Neural cell (in vitro differentiated cells): ENCODE measurements at regions not wholly inside any gene's neighbourhood (a gene's known extent, or its start where the extent isn't known, plus 50 kb on each side); places are given as distances from the start of the nearest gene placed in this dataset.

Experiments used
- H2AFZ ChIP-seq: fragments of 200-600, 300-800 bp; sonication (generic), shearing (Covaris generic); 2 replicates; pipeline ENCODE4 v1.6.0; 2014; ENCODE audit warnings: low read depth, mild to moderate bottlenecking, antibody characterized with exemption, low read length, moderate library complexity
- H3F3A ChIP-seq: fragments of 200-600 bp; shearing (Covaris generic); 2 replicates; pipeline ENCODE4 v1.6.1; 2016; ENCODE audit warnings: mild to moderate bottlenecking, moderate library complexity, mixed read lengths, antibody characterized with exemption, low read length; ENCODE audit not compliant: insufficient read depth, poor library complexity, severe bottlenecking
- H3K27ac ChIP-seq: fragments of 200-600, 300-800 bp; sonication (generic), shearing (Covaris generic); 2 replicates; pipeline ENCODE4 v1.5.1; 2014; ENCODE audit warnings: mild to moderate bottlenecking, low read length, moderate library complexity
- H3K27me3 ChIP-seq: fragments of 300-800, 200-600 bp; sonication (generic), shearing (Covaris generic); 2 replicates; pipeline ENCODE4 v1.6.0; 2014; ENCODE audit warnings: mild to moderate bottlenecking, low read depth, low read length, moderate library complexity; ENCODE audit not compliant: insufficient read depth
- H3K36me3 ChIP-seq: fragments of 300-800, 200-600 bp; sonication (generic), shearing (Covaris generic); 2 replicates; pipeline ENCODE4 v1.5.1; 2014; ENCODE audit warnings: mild to moderate bottlenecking, antibody characterized with exemption, low read length, moderate library complexity; ENCODE audit not compliant: insufficient read depth
- H3K4me2 ChIP-seq: fragments of 300-800, 200-600 bp; sonication (generic), shearing (Covaris generic); 2 replicates; pipeline ENCODE4 v1.6.0; 2014; ENCODE audit warnings: mild to moderate bottlenecking, low read length
- H3K4me3 ChIP-seq: fragments of 300-800, 200-600 bp; sonication (generic), shearing (Covaris generic); 2 replicates; pipeline ENCODE4 v1.5.1; 2014; ENCODE audit warnings: mild to moderate bottlenecking, low read length, moderate library complexity
- H3K79me2 ChIP-seq: fragments of 200-600 bp; shearing (Covaris generic); replicated peaks from 2 replicates; pipeline ENCODE4 v1.6.0; 2014; ENCODE audit warnings: mild to moderate bottlenecking, low read length, moderate library complexity; ENCODE audit not compliant: insufficient read depth
- H3K9ac ChIP-seq: fragments of 300-800, 200-600 bp; sonication (generic), shearing (Covaris generic); 2 replicates; pipeline ENCODE4 v1.6.1; 2016; ENCODE audit warnings: mild to moderate bottlenecking, low read length, mixed read lengths
- H3K9me2 ChIP-seq: fragments of 200-600 bp; shearing (Covaris generic); 2 replicates; pipeline ENCODE4 v1.6.1; 2016; ENCODE audit warnings: mild to moderate bottlenecking, low read length, mixed read lengths; ENCODE audit not compliant: insufficient read depth
- H3K9me3 ChIP-seq: fragments of 200-600, 300-800 bp; sonication (generic), shearing (Covaris generic); 2 replicates; pipeline ENCODE4 v1.6.1; 2016; ENCODE audit warnings: mild to moderate bottlenecking, mixed run types, low read length, moderate library complexity, mixed read lengths
- H4K20me1 ChIP-seq: fragments of 200-600 bp; shearing (Covaris generic); 2 replicates; pipeline ENCODE4 v1.6.1; 2016; ENCODE audit warnings: mild to moderate bottlenecking, mixed run types; ENCODE audit not compliant: insufficient read depth
- EP300 ChIP-seq: fragments of 450-650 bp; conservative IDR thresholded peaks from 2 replicates; pipeline ENCODE4 v1.6.1; 2014; ENCODE audit warnings: antibody characterized with exemption, mild to moderate bottlenecking, moderate library complexity; ENCODE audit not compliant: poor library complexity, severe bottlenecking
- EZH2 ChIP-seq: fragments of 200-600, 300-800 bp; shearing (Covaris generic), sonication (generic); IDR thresholded peaks from 2 replicates; pipeline ENCODE4 v1.6.1; 2014; ENCODE audit warnings: antibody characterized with exemption, low read length, borderline replicate concordance, mild to moderate bottlenecking; ENCODE audit not compliant: insufficient read depth, poor library complexity, severe bottlenecking
- MXI1 ChIP-seq: fragments of 450-650 bp; conservative IDR thresholded peaks from 2 replicates; pipeline ENCODE4 v1.6.1; 2014; ENCODE audit warnings: antibody characterized with exemption, mild to moderate bottlenecking; ENCODE audit not compliant: poor library complexity, severe bottlenecking
- POLR2AphosphoS5 ChIP-seq: IDR thresholded peaks from 2 replicates; pipeline ENCODE4 v1.6.1; 2012
- RAD21 ChIP-seq: fragments of 450-650 bp; conservative IDR thresholded peaks from 2 replicates; pipeline ENCODE4 v1.6.1; 2014; ENCODE audit warnings: antibody characterized with exemption, mild to moderate bottlenecking, moderate library complexity
- SMC3 ChIP-seq: fragments of 450-650 bp; conservative IDR thresholded peaks from 2 replicates; pipeline ENCODE4 v1.6.1; 2014; ENCODE audit warnings: antibody characterized with exemption, mild to moderate bottlenecking, moderate library complexity; ENCODE audit not compliant: poor library complexity
- TAF1 ChIP-seq: IDR thresholded peaks from 2 replicates; pipeline ENCODE4 v1.6.1; 2012; ENCODE audit warnings: low read depth
- TF ChIP-seq, protein P1 (sequence below): IDR thresholded peaks from 2 replicates; pipeline ENCODE4 v1.6.1; 2012; ENCODE audit warnings: borderline replicate concordance
- TF ChIP-seq, protein P2 (sequence below): fragments of 450-650 bp; IDR thresholded peaks from 2 replicates; pipeline ENCODE4 v1.5.1; 2014; ENCODE audit warnings: antibody characterized with exemption, mild to moderate bottlenecking, moderate library complexity; ENCODE audit not compliant: poor library complexity, severe bottlenecking

DNA sequence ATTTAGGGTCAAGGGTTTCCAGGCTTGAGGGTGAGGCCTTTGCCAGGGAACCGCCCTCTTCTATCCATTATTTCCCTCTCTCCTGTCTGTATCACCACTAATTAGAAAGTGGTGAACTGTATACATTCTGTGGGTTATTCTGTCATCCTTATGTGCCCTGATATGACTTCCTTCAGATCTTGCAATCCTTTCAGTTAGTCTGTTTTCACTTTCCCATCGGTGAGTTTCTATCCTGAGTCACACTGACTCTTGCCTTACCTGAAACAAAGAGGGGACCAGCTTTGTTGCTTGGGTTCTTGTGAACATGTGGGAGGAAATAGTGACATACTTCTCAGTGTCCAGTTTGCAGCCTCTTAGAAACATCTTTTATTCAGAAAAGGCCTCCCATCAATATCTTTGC lies 205.4 kb upstream of the GHR start:
- H3K9ac ChIP-seq, result no peak overlapping the region
- H3K27me3 ChIP-seq, result no peaks in the 10 kb centered on the region
- no peaks in the 10 kb centered on the region for H3K9me3 ChIP-seq
- H3K4me2 ChIP-seq, result no peak overlapping the region
- no peaks in the 10 kb centered on the region for H3K79me2 ChIP-seq
- H3F3A ChIP-seq, result no peaks in the 10 kb centered on the region
- TF ChIP-seq RAD21, result no peak
- TF ChIP-seq, protein P1, sequence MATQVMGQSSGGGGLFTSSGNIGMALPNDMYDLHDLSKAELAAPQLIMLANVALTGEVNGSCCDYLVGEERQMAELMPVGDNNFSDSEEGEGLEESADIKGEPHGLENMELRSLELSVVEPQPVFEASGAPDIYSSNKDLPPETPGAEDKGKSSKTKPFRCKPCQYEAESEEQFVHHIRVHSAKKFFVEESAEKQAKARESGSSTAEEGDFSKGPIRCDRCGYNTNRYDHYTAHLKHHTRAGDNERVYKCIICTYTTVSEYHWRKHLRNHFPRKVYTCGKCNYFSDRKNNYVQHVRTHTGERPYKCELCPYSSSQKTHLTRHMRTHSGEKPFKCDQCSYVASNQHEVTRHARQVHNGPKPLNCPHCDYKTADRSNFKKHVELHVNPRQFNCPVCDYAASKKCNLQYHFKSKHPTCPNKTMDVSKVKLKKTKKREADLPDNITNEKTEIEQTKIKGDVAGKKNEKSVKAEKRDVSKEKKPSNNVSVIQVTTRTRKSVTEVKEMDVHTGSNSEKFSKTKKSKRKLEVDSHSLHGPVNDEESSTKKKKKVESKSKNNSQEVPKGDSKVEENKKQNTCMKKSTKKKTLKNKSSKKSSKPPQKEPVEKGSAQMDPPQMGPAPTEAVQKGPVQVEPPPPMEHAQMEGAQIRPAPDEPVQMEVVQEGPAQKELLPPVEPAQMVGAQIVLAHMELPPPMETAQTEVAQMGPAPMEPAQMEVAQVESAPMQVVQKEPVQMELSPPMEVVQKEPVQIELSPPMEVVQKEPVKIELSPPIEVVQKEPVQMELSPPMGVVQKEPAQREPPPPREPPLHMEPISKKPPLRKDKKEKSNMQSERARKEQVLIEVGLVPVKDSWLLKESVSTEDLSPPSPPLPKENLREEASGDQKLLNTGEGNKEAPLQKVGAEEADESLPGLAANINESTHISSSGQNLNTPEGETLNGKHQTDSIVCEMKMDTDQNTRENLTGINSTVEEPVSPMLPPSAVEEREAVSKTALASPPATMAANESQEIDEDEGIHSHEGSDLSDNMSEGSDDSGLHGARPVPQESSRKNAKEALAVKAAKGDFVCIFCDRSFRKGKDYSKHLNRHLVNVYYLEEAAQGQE, result no peak
- no peak for TF ChIP-seq EP300
- TF ChIP-seq SMC3, result no peak
- TF ChIP-seq MXI1, result no peak
- no peak for TF ChIP-seq EZH2
- TF ChIP-seq, protein P2, sequence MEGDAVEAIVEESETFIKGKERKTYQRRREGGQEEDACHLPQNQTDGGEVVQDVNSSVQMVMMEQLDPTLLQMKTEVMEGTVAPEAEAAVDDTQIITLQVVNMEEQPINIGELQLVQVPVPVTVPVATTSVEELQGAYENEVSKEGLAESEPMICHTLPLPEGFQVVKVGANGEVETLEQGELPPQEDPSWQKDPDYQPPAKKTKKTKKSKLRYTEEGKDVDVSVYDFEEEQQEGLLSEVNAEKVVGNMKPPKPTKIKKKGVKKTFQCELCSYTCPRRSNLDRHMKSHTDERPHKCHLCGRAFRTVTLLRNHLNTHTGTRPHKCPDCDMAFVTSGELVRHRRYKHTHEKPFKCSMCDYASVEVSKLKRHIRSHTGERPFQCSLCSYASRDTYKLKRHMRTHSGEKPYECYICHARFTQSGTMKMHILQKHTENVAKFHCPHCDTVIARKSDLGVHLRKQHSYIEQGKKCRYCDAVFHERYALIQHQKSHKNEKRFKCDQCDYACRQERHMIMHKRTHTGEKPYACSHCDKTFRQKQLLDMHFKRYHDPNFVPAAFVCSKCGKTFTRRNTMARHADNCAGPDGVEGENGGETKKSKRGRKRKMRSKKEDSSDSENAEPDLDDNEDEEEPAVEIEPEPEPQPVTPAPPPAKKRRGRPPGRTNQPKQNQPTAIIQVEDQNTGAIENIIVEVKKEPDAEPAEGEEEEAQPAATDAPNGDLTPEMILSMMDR, result no peak
- no peak for TF ChIP-seq TAF1
- no peak for TF ChIP-seq POLR2AphosphoS5
- H3K36me3 ChIP-seq, result no peaks in the 10 kb centered on the region
- H2AFZ ChIP-seq, result no peak overlapping the region
- H3K27ac ChIP-seq, result no peak overlapping the region
- H4K20me1 ChIP-seq, result no peaks in the 10 kb centered on the region
- no peak overlapping the region for H3K4me3 ChIP-seq
- no peaks in the 10 kb centered on the region for H3K9me2 ChIP-seq

DNA sequence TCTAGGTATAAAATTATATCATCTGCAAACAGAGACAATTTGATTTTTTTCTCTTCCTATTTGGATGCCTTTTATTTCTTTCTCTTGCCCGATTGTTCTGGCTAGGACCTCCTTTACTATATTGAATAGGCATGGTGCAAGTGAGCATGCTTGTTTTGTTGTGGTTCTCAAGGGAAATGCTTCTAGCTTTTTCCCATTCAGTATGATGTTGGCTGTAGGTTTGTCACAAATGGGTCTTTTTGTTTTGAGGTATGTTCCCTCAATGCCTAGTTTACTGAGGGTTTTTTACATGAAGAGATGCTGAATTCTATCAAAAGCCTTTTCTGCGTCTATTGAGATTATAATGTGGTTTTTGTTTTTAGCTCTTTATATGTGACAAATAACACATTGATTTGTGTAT lies 198.2 kb upstream of the GHR start:
- H3F3A ChIP-seq, result no peaks in the 10 kb centered on the region
- H3K27me3 ChIP-seq, result no peaks in the 10 kb centered on the region
- H3K9me2 ChIP-seq, result no peaks in the 10 kb centered on the region
- no peak overlapping the region for H2AFZ ChIP-seq
- no peaks in the 10 kb centered on the region for H4K20me1 ChIP-seq
- H3K4me2 ChIP-seq, result no peak overlapping the region
- no peak overlapping the region for H3K27ac ChIP-seq
- no peak overlapping the region for H3K9ac ChIP-seq
- no peak for TF ChIP-seq RAD21
- TF ChIP-seq EZH2, result no peak
- TF ChIP-seq TAF1, result no peak
- no peak for TF ChIP-seq POLR2AphosphoS5
- TF ChIP-seq EP300, result no peak
- TF ChIP-seq, protein P1, result no peak
- TF ChIP-seq, protein P2, result no peak
- TF ChIP-seq MXI1, result no peak
- TF ChIP-seq SMC3, result no peak
- H3K4me3 ChIP-seq, result no peak overlapping the region
- H3K9me3 ChIP-seq, result no peaks in the 10 kb centered on the region
- H3K36me3 ChIP-seq, result no peaks in the 10 kb centered on the region
- no peaks in the 10 kb centered on the region for H3K79me2 ChIP-seq
